ENCODE measurements at regions not wholly inside any gene's neighbourhood (a gene's known extent, or its start where the extent isn't known, plus 50 kb on each side); places are given as distances from the start of the nearest gene placed in this dataset.

DNA sequence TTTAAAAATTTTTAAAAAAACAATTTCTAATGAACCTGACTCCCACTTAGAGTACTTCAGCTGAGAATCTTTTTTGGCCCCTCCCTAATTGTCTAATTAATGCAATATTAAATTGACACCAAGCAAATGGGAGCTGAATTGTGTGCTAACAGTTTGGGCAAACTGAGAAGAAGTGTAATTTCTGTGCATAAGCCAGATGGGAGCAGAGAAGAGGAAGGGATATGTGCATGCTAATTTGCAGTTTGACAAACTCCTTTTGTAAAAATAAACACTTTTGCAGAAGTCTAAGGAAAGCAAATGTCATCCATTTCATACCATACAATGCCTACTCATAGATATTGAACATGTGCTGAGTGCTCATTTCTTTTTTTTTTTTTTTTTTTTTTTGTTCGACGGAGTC is 332.0 kb downstream of the CYRIA start:
- DNase-seq (ENCODE audit: low read depth in 2 of 2): no peak

DNA sequence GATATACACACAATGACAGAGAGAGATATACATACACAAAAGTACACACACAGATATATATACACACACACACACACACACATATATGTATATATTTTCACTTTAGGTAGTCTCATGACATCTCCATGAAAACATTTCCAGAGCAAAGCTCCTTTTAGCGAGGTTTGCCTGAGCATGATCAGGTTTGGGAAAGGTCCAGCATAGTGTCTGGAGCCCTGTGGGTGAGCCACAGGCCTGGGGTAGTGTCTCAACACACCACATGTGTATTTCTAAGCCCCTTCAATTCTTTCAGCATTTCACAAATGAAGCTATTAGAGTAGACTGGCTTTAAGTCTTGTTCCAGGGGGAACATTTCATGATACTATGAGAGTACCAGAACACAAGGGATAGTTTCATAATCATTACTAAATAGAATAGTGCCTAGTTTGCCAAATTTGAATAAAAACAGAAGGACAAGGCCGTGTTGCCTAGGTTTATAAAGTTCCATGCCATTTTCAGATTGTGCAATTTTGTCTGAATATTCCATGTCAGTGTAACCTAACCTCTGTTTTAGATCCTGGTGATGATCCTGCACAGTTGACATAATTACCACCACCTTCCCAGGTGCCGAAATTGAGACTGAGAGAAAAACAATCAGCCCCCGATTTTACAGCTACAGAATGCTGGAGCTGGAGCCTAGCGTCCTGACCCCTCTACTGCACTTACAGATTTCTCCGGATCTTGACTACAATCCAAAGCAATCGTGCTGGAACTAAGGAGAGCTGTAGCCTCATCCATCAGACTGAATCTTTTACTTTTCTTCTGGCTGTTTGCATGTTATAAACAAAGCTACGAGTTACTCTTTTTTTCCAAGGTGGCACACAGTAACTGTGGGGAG is 332.7 kb downstream of the CYRIA start:
- DNase-seq (ENCODE audit: low read depth in 2 of 2): no peak

DNA sequence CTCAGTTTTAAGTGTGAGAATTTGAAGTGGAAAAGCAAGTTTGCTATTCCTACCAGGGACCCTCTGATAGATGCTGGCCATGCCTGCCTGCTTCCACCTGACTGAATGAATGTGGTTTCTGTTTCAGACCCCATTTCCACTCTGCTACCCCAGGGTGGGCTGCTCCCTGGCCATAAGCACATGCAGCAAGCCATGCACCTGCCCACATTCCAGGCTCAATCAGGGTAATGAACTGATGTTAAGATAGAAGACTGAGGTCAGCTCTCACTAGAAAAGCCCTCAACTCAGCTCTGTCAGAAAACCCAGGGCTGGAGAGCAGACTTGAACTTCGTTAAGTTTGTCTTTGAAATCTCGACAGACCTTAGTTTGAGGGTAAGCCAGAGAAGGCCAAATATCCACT is 333.9 kb downstream of the CYRIA start:
- no peak for DNase-seq (ENCODE audit: low read depth in 2 of 2)

DNA sequence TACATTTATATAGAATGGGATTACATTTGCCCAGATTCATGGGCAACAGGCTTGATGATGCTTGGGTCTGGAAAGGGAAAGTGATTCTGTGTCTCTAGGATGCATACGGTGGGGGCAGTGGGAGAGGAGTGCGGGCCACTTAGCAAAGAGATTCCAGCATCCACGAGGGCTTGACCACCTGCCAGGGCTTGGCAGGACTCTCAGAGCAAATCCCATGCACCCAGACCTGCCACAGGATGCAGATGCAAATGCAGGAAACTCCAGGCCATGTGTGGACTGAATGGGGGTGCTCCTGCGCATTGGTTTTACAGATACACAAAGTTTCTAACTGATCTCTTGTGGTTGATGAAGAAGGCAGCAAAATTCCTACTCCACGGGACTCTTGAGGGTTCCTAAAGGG is 334.7 kb downstream of the CYRIA start:
- no peak for DNase-seq (ENCODE audit: low read depth in 2 of 2)

DNA sequence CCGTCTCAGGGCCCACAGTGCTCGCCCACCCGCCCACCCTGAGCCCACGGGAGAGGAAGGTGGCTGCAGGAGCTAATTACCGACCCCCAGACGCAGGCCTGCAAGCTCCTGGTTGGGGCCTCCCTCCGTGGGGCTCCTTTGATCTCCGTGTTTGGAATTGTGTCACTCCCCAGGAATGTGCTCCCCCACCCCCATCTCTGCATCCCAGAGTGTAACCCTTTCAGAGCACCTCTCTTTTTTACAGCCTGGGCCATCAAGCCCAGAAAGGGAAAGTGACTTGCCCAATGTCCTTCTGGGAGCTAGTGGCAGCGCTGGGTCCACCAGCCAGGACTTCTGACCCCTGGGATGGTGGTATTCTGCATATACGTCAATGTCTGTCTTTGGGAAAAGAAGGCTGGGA is 335.1 kb downstream of the CYRIA start:
- no peak for DNase-seq (ENCODE audit: low read depth in 2 of 2)

DNA sequence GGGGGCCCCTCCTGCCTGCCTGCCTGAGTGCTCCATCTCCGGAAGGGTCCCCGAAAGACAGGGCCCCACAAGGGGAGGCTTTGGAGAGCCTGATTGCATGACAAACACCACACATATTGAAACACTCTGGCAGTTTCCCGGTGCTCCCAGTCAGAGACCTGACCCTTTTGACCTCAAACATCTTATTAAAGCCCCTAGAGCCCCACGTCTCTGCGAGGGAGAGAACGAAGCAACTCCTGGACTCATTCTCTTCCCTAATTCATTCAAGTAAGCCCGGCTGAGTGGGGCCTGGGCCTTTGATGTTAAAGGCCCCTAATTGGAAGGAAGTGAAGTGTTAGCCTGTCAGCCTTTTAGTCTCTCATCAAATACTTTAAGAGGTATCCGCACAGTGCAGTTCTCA is 335.6 kb downstream of the CYRIA start:
- no peak for DNase-seq (ENCODE audit: low read depth in 2 of 2)

DNA sequence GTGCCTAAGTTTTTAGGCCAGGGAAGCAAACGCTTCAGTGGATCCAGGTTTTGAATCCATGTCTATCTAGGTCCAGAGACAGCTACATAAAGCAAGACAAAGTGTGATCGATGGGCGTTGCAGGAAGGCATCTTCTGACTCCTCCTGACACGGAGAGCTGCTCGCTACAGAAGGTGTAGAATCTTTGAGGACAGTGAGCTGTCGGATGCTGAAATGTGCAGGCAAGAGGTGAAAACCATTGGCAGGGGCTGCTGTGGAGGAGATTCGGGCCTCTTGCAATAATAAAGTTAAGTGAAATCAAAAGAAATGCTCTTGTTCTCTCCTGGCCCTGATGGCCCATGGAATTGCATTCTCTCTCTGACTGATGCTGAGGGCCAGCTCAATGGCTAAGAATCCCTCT is 336.2 kb downstream of the CYRIA start:
- no peak for DNase-seq (ENCODE audit: low read depth in 2 of 2)

DNA sequence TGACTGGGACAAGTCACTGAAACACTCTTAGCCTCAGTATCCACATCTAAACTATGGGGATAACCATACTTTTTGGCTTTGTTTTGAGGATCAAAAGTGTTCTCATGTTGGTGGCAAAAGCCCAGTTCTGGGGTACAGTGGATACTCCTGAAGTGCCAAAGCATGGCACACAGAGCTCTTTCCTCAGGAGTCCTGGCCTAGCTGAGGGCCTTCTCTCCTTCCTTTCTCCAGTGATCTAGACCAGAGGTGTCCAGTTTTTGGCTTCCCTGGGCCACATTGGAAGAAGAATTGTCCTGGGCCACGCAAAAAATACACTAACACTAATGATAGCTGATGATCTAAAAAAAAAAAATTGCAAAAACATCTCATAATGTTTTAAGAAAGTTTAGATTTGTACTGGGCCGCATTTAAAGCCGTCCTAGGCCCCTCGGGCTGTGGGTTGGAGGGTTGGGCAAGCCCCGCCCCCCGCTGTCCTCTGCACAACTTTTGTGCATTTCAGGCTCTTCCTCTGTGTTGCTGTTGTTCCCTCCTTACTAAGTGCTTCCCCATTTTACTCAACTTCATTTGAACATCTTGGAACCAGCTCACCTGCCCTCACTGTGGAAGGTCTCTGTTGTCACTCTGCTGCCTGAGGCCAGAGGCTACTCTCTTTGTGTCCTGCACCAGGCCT is 337.0 kb downstream of the CYRIA start:
- no peak for DNase-seq (ENCODE audit: low read depth in 2 of 2)

DNA sequence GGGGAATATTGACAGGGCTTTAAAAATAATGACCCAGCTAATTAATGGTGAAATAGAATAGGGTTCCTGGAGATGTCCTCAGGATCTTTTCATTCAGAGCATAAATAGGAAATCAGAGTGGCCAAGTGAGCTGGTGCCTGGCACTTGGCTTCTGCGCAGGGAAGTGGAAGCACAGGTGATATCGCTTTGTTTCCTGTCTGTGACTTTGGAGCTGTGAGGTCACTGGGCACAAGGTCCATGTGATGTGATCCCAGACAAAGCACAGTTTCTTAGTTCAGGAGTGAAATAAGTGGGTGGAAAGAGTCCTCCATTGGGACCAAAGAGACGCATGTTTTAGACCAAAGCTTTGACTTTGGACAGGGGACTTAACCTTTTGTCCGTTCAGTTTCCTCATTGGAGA is 338.3 kb downstream of the CYRIA start:
- DNase-seq (ENCODE audit: low read depth in 2 of 2): no peak

DNA sequence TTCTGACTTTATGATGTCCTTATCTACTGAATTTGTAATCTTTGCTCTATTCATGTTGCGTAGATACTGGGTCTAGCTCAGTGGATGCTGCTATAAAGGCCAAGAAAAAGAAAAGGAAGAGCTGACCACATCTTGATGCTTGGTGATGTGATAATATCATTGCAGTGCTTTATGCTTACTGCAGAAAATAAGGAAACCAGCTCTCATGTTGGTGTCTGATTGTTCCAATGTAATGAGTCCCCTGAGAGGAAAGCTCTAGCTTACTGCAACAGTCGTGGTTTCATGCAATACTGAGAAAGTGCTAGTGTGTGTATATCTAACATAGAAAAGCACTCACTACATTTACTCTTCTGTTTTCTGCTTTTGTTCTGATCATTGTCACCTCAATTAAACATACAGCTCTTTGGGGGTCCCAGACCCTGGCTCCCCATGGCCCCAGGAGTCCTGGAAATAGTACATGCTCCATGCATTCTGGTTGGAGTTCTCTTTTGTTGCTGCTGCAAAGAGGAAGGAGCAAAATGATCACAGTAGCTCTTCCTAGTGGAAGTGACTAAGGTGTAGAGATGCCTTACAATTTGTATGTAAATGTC is 338.8 kb downstream of the CYRIA start:
- no peak for DNase-seq (ENCODE audit: low read depth in 2 of 2)

DNA sequence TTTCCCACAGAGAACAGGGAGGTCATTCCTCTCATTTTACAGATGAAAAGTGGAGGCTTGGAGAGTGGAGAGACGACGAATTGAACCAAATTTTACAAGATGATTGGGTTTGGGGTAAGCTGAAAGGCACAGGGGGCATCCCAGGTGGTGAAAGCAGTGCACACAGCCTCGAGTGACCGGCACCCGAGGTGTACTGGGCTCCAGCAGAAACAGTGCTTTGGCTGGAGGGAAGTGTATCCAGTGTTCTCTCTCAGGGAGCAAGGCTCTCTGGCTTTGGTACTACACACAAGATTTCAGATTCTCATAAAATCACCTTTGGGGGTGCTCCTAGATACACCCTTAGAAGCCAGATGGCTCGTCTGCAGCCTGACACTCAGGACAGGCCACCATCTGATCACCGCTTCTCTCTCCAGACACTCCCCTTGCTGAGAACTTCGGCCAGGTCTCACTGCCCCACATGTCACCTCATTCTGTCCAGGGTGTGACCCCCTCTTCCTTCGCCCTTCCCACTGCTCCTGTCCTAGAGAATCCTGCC is 339.6 kb downstream of the CYRIA start:
- no peak for DNase-seq (ENCODE audit: low read depth in 2 of 2)

DNA sequence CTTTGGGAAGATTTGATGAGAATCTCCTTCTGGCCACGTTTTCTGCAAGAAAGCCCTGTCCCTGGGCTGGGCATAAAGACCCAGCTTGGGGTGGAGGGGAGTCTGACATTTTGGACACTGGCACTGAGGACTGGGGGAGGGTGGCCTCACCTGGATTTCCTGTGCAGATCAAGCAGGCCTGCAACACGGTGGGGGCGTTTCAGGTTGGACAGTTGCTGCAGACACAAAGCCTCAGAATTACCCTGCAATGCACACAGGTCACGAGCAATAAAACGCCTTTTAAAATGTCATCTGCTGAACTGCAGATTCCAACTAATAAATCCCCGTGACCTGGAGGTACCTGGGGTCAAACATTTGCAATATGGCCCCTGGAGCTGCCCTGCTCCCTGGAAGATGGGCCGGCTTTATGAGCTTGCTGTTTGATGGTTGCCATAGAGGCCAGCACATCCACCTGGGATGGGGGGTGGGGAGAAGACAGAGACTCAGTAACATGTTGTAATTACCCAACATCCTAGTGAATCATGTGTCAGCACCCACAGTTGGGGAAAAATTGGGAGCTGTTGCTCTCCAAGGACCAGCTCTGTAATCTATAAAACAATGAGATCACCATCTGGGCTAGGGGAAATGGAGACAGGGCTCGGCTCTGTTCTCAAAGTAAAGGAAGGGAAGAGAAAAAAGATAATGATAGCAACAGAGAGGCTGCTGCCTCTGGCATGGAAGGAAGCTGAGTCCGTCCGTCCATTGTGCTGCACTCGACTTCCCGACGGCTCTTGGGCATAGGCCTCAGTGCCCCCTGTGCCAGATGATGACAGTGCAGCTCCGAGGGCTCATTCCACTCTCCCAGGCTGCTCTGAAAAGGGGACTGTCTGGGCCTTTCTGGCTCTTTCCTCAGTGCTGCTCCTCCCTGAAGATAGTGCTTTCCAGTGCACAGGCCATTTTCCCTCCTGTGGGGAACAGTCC is 340.3 kb downstream of the CYRIA start:
- DNase-seq (ENCODE audit: low read depth in 2 of 2): no peak

DNA sequence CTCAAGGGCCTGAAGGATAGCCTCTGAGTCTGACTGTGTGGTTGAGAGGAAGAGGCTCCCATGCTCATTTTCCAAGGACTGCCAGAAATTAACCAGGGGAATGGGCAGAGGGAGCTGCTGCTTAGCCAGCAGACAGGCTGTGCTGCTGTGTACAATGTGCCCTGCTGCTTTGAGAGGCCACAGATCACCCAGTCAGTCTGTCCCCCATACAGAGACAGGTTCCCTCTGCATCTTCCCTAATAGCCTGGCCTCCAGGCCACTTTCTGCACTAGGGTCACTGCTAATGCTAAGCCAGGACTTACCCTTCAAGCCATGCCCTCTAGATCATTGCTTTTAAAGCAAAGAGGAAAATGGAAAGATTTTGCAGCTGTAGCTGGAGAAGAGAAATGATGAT is 341.1 kb downstream of the CYRIA start:
- no peak for DNase-seq (ENCODE audit: low read depth in 2 of 2)

DNA sequence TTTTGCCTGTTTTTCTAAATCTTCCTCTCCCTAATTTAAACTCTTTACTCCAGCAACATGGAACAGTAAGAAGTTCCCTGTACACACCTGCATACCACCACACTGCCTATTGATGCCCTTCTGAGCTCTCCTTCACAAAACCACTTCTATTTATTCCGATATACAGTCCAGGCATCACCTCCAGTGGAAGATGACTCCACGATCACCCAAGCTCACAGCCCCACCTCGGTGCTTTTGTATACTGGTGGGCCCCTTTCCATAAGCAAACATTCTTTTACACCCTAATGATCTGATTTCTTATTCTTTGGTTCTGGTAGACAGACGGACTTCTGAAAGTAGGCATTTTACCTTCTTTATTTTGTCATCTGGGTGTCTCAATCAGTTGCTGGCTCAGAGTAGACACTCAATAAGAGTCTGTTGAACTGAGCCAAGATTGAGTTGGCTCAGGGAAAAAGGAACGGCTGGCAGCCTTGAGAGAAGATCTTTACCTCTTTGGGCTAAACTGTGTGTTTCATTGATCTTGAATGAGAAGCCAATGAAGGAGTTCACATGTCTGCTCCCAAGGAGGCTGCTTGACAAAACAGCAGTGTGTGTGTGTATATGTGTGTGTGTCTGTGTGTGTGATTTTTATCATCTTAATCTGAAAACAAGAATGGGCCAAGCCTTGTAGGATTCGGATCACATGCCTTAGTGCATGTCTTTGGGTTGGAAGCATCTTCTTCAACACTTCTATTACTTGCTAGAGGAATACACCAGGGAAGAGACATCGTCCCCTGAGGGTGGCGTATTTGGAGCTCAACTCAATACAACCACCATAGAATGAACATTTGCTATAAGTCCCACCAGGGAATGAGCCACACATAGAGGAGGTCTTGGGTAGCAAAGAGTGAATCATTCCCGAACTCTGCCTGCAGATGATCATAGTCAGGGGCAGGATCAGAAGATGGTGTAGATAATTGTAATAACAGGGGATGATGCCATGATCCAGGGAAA is 341.8 kb downstream of the CYRIA start:
- no peak for DNase-seq (ENCODE audit: low read depth in 2 of 2)

DNA sequence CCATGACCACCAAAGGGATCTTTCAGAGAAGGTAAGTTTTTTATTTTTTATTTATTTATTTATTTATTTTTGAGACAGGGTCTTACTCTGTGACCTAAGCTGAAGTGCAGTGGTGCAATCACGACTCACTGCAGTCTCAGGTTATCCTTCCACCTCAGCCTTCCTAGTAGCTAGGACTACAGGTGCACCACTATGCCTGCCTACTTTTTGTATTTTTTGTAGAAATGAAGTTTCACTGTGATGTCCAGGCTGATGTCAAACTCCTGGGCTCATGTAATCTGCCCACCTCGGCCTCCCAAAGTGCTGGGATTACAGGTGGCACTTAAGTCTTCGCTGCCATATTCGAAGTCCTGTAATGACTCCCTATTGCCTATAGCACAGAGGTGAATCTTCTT is 342.5 kb downstream of the CYRIA start:
- no peak for DNase-seq (ENCODE audit: low read depth in 2 of 2)

DNA sequence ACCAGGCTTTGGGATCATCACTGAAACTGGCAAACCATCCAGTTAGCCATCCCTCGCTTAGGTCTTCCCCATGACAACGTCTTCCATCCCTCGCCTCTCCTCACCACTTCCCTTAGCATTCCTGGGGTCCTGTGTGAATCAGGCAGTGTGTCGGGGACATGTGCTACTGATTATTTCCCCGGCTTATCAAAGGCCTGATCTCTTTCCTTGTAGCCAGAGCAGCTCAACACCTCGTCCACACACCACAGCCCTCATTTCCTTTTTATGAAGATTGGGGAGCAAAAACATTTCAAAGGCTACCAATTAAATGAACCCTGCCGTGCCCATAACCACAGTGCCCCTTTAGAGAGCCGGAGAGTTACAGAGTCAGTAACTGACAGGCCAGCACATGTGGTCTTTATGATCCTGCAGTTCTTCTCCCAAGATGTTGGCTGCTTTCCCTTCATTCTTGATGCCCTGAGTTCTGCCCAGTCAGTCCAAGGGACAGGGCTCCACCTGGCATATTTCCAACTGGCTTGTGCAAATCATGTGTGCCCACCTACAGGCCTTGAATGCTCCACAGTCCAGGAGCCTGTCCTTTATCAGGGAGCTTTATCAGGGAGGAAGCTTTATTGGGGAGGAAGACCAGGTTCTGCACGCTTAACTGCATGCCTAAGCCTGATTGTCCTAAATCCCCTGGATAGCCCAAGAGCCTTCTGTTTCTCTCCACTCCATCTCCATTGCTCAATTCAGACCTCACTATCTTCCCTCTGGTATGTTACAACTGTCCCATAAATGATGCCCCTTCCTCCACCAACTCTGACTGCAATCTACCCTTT is 343.1 kb downstream of the CYRIA start:
- DNase-seq (ENCODE audit: low read depth in 2 of 2): no peak

DNA sequence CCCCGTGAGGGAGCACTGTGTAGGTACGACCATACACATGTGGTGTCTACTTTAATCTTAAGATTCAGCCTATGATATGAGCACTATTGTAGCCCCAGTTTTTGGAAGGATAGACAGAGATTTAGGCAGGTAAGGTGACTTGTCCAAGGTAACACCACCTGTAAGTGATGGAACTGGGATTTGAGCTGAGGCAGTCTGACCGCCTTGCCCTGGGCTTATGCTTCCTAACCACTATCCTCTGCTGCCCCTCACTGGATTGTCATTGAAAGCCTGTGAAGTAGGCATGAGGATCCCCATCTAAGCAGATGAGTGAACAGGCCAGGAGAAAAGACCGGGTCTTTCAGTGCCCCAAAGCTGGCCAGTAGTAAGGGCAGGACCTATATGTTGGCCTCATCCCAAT is 343.8 kb downstream of the CYRIA start:
- no peak for DNase-seq (ENCODE audit: low read depth in 2 of 2)

DNA sequence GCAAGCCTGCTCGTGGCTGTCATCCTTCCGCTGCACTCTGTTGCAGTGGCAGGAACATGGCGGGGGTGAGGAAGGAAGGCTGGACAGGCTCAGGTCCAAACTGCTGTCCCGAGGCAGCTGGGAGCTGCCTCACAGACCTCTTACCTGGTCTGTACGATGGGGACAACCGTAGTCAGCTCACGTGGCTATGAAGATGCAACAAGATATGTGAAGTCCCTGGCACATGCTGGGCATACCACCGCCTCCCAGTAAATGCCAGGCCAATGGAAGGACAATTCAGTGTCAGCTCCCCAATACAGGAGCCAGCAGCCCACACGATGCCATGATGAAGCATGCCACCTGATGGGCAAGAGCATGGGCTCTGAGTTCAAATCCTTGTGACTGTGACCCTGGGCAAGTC is 344.4 kb downstream of the CYRIA start:
- no peak for DNase-seq (ENCODE audit: low read depth in 2 of 2)

DNA sequence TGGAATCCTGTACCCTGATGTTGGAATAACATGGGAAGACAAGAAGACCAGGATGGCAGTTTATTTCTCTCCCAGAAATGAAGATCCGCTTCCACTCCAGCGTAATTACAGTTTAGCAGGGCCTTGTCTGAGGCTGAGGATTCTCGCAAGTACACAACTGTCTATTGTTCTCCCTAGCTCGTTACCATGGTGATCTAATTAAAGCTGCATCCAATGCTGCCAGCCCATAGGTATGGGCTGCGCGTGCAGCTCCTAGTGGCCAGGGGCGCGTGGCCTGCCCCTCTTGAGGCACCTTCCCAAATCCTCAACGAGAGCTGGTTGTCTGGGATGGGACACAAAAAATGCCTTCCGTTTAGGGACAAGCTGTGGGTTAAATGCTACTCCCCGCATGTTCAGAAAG is 344.9 kb downstream of the CYRIA start:
- no peak for DNase-seq (ENCODE audit: low read depth in 2 of 2)

Data from stimulated activated CD4-positive, alpha-beta T cell treated with anti-CD3 and anti-CD28 coated beads, Interleukin-12 subunit alpha, Interleukin-12 subunit beta, amount 100 ng/mL, for 24 hours (primary cell).